GM12892 (cell line): ENCODE measurements at regions not wholly inside any gene's neighbourhood (a gene's known extent, or its start where the extent isn't known, plus 50 kb on each side); places are given as distances from the start of the nearest gene placed in this dataset.

ENCODE experiments used
- DNase-seq: peaks from one replicate; pipeline ENCODE4 v3.0.0; 2011; ENCODE audit not compliant: insufficient read length
- FAIRE-seq: peaks from 2 replicates; lab custom pipeline; 2011; peaks lifted over from hg19 to GRCh38; lab: Jason Lieb, UNC
- POLR2A ChIP-seq: IDR thresholded peaks from 2 replicates; pipeline ENCODE4 v1.6.1; 2011; ENCODE audit warnings: low read depth, low read length, control low read depth
- POLR2AphosphoS5 ChIP-seq: IDR thresholded peaks from 2 replicates; pipeline ENCODE4 v1.6.1; 2011; ENCODE audit warnings: low read depth, low read length, control low read depth
- TAF1 ChIP-seq: IDR thresholded peaks from 2 replicates; pipeline ENCODE4 v1.6.1; 2011; ENCODE audit warnings: low read depth, mild to moderate bottlenecking, control low read depth, low read length, borderline replicate concordance

DNA sequence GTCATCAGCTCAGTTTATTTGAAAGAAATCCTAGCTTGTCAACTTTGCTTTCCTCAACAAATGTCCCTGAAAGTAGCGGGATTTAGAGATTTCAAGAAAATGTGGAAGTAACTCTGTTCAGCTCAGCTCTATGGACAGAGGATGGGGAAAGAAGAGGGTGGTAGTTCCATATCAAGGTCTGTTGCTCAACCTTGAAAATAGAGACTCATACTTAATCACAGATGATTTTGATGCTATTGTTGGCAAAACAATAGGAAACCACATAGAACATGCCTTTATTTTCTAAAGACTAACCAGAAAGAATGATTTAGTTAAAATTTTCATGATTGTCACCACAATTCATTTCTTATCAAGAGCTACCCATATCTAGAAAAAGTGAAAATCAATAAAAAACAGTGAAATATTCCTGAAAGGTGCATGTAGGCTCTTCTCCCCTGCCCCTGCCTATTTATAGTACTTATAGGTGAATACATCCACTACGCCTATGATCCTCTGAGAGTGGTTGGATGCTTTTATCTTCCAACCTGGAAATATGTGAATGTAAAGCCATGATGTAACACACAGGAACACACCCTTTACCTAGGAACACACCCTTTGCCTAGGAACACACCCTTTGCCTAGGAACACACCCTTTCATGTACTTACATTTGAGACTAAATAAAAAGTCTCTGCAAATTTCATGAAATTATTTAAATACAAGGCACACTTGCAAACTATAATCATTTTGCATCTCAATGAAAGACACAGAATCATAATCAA, 65.8 kb downstream of the ETAA1 start:
- DNase-seq: no peak
- FAIRE-seq: no peak
- TF ChIP-seq POLR2A (no peak), POLR2AphosphoS5 (no peak), TAF1 (no peak)

GRCh38 chr2:67463810-67464209, 66.7 kb downstream of the ETAA1 start:
- FAIRE-seq: no peak
- no peak for DNase-seq
- no peak for TF ChIP-seq TAF1
- TF ChIP-seq POLR2AphosphoS5: no peak
- no peak for TF ChIP-seq POLR2A

GRCh38 chr2:67465623-67466022, 68.5 kb downstream of the ETAA1 start:
- FAIRE-seq: no peak
- no peak for DNase-seq

DNA sequence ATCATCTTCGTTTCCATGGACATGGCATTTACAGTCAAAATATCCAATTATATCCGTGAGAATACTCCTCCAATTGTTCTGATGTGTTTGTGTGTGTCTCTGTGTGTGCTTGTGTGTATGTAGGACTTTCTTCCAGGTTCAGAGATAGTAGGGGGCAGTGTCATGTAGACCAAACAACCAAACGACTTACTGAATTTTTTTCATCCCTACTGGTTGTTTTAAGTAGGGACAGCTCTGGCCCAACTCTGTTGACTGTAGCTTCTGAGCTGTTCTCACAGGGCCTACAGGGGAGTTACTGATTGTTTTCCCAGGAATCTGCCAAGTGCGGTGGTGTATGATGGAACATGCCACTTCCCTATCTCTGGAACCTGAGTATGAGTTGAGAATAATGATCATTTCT, 69.6 kb downstream of the ETAA1 start:
- DNase-seq (no peak), FAIRE-seq (no peak)
- TF ChIP-seq TAF1: no peak
- TF ChIP-seq POLR2A: no peak
- TF ChIP-seq POLR2AphosphoS5: no peak

More at GRCh38 chr2:67465623-67466022, 68.5 kb downstream of the ETAA1 start:
- no peak for TF ChIP-seq POLR2AphosphoS5

- DNase-seq (no peak), FAIRE-seq (no peak)
- TF ChIP-seq TAF1: no peak
- TF ChIP-seq POLR2AphosphoS5: no peak
- no peak for TF ChIP-seq POLR2A
These were observed 74.5 kb downstream of the ETAA1 start for GRCh38 chr2:67471681-67472080.

- FAIRE-seq (no peak), DNase-seq (no peak)
- no peak for TF ChIP-seq TAF1
- no peak for TF ChIP-seq POLR2AphosphoS5
- TF ChIP-seq POLR2A: no peak
These were observed 80.0 kb downstream of the ETAA1 start for GRCh38 chr2:67476809-67477790.

DNA sequence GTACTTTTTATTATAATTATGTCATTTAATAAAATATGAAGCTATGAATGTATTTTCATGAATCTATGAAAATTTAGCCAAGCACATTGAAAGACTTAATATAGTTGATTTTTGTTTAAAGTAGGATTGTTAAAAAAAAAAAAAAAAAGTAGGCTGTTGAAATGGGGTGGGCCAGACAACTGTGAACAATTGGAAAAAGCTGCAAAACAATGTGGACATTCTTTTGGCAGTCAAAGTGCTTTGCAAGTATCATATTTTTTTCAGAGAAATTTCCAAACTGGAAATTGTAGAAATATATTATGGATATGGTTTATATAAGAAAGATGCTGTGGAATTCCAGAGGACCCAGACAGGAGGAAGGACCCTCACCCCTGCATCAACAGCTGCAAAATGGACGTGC, 82.1 kb downstream of the ETAA1 start:
- no peak for FAIRE-seq
- DNase-seq: no peak
- no peak for TF ChIP-seq POLR2AphosphoS5
- no peak for TF ChIP-seq POLR2A
- TF ChIP-seq TAF1: no peak

DNA sequence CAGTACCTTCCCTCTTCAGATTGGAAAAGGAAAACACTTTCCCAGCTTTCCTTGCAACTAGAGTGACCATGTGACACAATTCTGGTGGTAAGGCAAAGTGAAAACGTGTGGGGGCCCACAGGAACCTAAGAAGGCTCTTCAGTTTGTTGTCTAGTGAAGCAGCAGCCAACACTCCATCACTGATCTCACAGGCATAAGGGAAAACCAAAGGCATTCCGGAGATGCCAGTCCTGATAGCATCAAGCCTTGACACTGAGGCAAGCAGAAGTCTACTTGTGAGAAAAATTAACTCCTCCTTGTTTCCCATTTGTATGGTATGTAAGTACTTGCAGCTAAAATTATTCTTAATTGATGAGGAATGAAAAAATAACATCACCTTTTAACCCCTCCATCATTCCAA, 88.3 kb downstream of the ETAA1 start:
- DNase-seq (no peak), FAIRE-seq (no peak)
- no peak for TF ChIP-seq TAF1
- TF ChIP-seq POLR2A: no peak
- TF ChIP-seq POLR2AphosphoS5: no peak

- no peak for DNase-seq
- no peak for FAIRE-seq
- TF ChIP-seq POLR2A: no peak
- no peak for TF ChIP-seq POLR2AphosphoS5
- TF ChIP-seq TAF1: no peak
These were observed 89.1 kb downstream of the ETAA1 start for GRCh38 chr2:67486041-67486796.

DNA sequence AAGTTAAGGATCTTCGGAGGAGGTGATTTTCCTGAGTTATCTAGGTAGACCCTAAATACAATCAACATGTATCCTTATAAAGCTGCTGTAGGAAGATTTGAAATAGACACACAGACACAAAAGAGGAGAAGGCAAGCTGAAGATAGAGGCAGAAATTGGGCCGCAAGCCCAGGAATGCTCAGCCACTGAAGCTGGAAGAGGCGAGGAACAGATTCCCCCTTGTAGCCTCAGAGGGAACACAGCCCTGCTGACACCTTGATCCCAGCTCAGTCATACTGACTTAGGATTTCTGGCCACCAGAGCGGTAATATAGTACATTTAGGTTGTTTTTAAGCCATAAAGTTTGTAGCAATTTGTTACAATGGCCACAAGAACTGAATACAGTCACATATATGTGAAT, 90.9 kb downstream of the ETAA1 start:
- no peak for DNase-seq
- FAIRE-seq: no peak

DNA sequence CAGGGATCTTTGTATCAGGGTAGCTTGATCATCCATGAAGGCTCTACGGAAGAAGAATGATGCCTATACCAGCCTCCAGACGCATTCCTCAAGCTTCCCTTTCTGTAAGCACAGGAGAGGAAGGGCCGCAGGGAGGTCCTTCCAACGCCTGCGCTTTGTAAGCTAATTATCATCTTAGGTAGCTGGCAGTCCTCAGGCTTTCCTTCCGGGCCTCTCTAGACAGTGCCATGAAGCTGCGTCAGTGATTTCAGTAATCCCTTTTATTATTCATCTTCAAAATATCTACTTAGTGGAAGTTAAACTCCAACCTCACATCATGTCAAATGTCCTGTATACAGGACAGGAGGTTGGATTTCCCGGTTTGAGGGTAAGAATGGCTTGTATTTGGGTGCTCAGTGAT, 92.3 kb downstream of the ETAA1 start:
- FAIRE-seq: no peak
- TF ChIP-seq TAF1 (no peak), POLR2AphosphoS5 (no peak), POLR2A (no peak)
- no peak for DNase-seq

More for the DNA sequence above, 90.9 kb downstream of the ETAA1 start:
- TF ChIP-seq POLR2AphosphoS5: no peak
- no peak for TF ChIP-seq TAF1
- no peak for TF ChIP-seq POLR2A
